ENCODE measurements at regions not wholly inside any gene's neighbourhood (a gene's known extent, or its start where the extent isn't known, plus 50 kb on each side); places are given as distances from the start of the nearest gene placed in this dataset.
"Not testable (repeated sequence)": the region's sequence is repeated elsewhere in the genome, so short reads cannot be mapped to it uniquely, and the experiment has no call there.

- not testable (repeated sequence) for H4K20me1 ChIP-seq (ENCODE audit: insufficient read depth, poor library complexity, severe bottlenecking); H3K4me3 ChIP-seq; DNase-seq (ENCODE audit: low spot score); H3K4me2 ChIP-seq; H3K36me3 ChIP-seq (replicated peaks; ENCODE audit: insufficient read depth, low read depth); H3K27me3 ChIP-seq; H3K79me2 ChIP-seq; H3K27ac ChIP-seq; H3K9me2 ChIP-seq (replicated peaks; ENCODE audit: insufficient read depth); H3K9me3 ChIP-seq (ENCODE audit: low read depth); H2AFZ ChIP-seq; H3K4me1 ChIP-seq (ENCODE audit: insufficient read depth)
- WGBS (ENCODE audit: low lambda C conversion rate, missing lambda C conversion rate): 91% methylated on average over 6 of the region's 7 CpGs
Measured at GRCh38 chr5:177847914-177848313, 65.2 kb upstream of the FAM153A start.

- H3K27ac ChIP-seq; H4K20me1 ChIP-seq (ENCODE audit: insufficient read depth, poor library complexity, severe bottlenecking); DNase-seq (ENCODE audit: low spot score); H3K27me3 ChIP-seq; H3K9me2 ChIP-seq (replicated peaks; ENCODE audit: insufficient read depth); H3K79me2 ChIP-seq; H3K36me3 ChIP-seq (replicated peaks; ENCODE audit: insufficient read depth, low read depth); H3K4me1 ChIP-seq (ENCODE audit: insufficient read depth); H3K9me3 ChIP-seq (ENCODE audit: low read depth); H3K4me2 ChIP-seq; H2AFZ ChIP-seq; H3K4me3 ChIP-seq: not testable (repeated sequence)
- 67% methylated on average over 2 of the region's 5 CpGs for WGBS (ENCODE audit: low lambda C conversion rate, missing lambda C conversion rate)
Measured at GRCh38 chr5:177846598-177846997, 63.9 kb upstream of the FAM153A start.

GRCh38 chr5:177845906-177846305 lies 63.2 kb upstream of the FAM153A start:
- 100% methylated on average over 1 of the region's 4 CpGs for WGBS (ENCODE audit: low lambda C conversion rate, missing lambda C conversion rate)
- H3K9me3 ChIP-seq (ENCODE audit: low read depth); DNase-seq (ENCODE audit: low spot score); H3K4me3 ChIP-seq; H4K20me1 ChIP-seq (ENCODE audit: insufficient read depth, poor library complexity, severe bottlenecking); H3K27me3 ChIP-seq; H3K9me2 ChIP-seq (replicated peaks; ENCODE audit: insufficient read depth); H2AFZ ChIP-seq; H3K27ac ChIP-seq; H3K36me3 ChIP-seq (replicated peaks; ENCODE audit: insufficient read depth, low read depth); H3K4me1 ChIP-seq (ENCODE audit: insufficient read depth); H3K79me2 ChIP-seq; H3K4me2 ChIP-seq: not testable (repeated sequence)

GRCh38 chr5:177836191-177836590 lies 53.5 kb upstream of the FAM153A start:
- not testable (repeated sequence) for H3K9me2 ChIP-seq (replicated peaks; ENCODE audit: insufficient read depth); H3K4me3 ChIP-seq; H3K27ac ChIP-seq; H3K79me2 ChIP-seq; DNase-seq (ENCODE audit: low spot score); H3K4me1 ChIP-seq (ENCODE audit: insufficient read depth); H3K4me2 ChIP-seq; H3K36me3 ChIP-seq (replicated peaks; ENCODE audit: insufficient read depth, low read depth); H4K20me1 ChIP-seq (ENCODE audit: insufficient read depth, poor library complexity, severe bottlenecking); H3K27me3 ChIP-seq; H2AFZ ChIP-seq; H3K9me3 ChIP-seq (ENCODE audit: low read depth)
- WGBS (ENCODE audit: low lambda C conversion rate, missing lambda C conversion rate): no CpG with 5 or more reads among the region's 5 CpGs

All from hepatocyte (in vitro differentiated cells).